Ovary (tissue), 7 donors: ENCODE measurements at regions not wholly inside any gene's neighbourhood (a gene's known extent, or its start where the extent isn't known, plus 50 kb on each side); places are given as distances from the start of the nearest gene placed in this dataset.

Source experiments
- DNase-seq, 5 donors: peaks; one replicate each; pipeline ENCODE4 v3.0.0-alpha.2; 2019 to 2020
- H3K27ac ChIP-seq, 2 donors: fragments of 200-600 bp; one replicate each; pipeline versions ENCODE4 v1.5.1 to v1.8.0; 2019 to 2022
- H3K27me3 ChIP-seq: fragments of 200-600 bp; one replicate; pipeline ENCODE4 v1.8.0; 2022
- H3K36me3 ChIP-seq: fragments of 200-600 bp; sonication (generic); one replicate; pipeline ENCODE4 v1.5.1; 2019
- H3K4me1 ChIP-seq: one replicate; pipeline ENCODE4 v1.8.1; 2013; ENCODE audit warnings: mild to moderate bottlenecking, moderate library complexity; ENCODE audit not compliant: insufficient read depth
- H3K4me3 ChIP-seq: fragments of 200-600 bp; sonication (generic); one replicate; pipeline ENCODE4 v1.5.1; 2017
- H3K9me3 ChIP-seq, 2 donors: fragments of 200-600 bp in 1 of 2; sonication (generic) in 1 of 2; one replicate each; pipeline versions ENCODE4 v1.5.1 to v1.8.1; 2013 to 2019; ENCODE audit warnings: mild to moderate bottlenecking in 1 of 2, moderate library complexity in 1 of 2
- EP300 ChIP-seq: sonication (generic); formaldehyde crosslinking; IDR thresholded peaks from one replicate; pipeline ENCODE4 v1.6.1; 2017; ENCODE audit warnings: antibody characterized with exemption
- POLR2A ChIP-seq: fragments of 450-650 bp; IDR thresholded peaks from one replicate; pipeline ENCODE4 v1.6.1; 2017; ENCODE audit warnings: antibody characterized with exemption, mild to moderate bottlenecking, moderate library complexity
- WGBS, 3 donors: extraction: QIAGEN DNeasy Blood & Tissue Kit in 1 of 3; methylation state at CpG; one replicate each; pipeline versions ENCODE4 v1.1.5 to v1.1.7; 2013 to 2017; 5-methylcytosine and 5-hydroxymethylcytosine counted together
- intact Hi-C, 4 donors: fragments of 100-400 bp; cut with DNase I; formaldehyde crosslinking; loops; one replicate each; pipeline versions ENCODE4 v1.11.0 to v1.15.1; 2022 to 2023
- TF ChIP-seq, protein P1 (sequence below), 3 donors: fragments of 450-650 bp in 2 of 3; fragments of 200-600 bp in 1 of 3; IDR thresholded peaks; one replicate each; pipeline versions ENCODE4 v1.5.1 to v1.8.0; 2016 to 2022; ENCODE audit warnings: antibody characterized with exemption in 3 of 3, mild to moderate bottlenecking in 1 of 3
- donor health status: DM: no; HTN: no; CAD: no; lungs with moderate emphysema.
- donor health status: DM: no; HTN: no; CAD: no.
- donor health status: Bipolar disorder and iron deficiency.
- donor health status: DM: no; HTN: no; CAD: no.
- donor health status: DM: yes; HTN: yes; CAD: no.

DNA sequence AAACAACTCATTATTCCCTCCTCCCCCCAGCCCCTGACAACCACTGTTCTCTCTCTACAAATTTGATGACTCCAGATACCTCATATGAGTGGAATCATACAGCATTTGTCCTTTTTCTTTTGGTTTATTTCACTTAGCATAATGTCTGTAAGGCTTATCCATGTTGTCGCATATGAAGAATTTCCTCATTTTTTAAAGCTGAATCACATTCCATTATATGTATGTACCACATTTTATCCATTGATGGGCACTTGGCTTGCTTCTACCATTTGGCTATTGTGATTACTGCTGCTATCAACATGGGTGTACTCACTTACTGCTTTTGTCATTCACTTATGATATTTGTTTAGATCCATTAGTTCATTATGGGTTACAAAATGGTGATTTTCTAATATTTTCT, 112.8 kb downstream of the BUB3 start:
- no peaks in the 10 kb centered on the region for H3K27me3 ChIP-seq
- H3K36me3 ChIP-seq: no peaks in the 10 kb centered on the region
- H3K9me3 ChIP-seq: no peaks in the 10 kb centered on the region
- no peak for DNase-seq
- H3K27ac ChIP-seq: no peak overlapping the region
- no peak overlapping the region for H3K4me3 ChIP-seq
- TF ChIP-seq POLR2A (no peak), EP300 (no peak)
- TF ChIP-seq, protein P1, sequence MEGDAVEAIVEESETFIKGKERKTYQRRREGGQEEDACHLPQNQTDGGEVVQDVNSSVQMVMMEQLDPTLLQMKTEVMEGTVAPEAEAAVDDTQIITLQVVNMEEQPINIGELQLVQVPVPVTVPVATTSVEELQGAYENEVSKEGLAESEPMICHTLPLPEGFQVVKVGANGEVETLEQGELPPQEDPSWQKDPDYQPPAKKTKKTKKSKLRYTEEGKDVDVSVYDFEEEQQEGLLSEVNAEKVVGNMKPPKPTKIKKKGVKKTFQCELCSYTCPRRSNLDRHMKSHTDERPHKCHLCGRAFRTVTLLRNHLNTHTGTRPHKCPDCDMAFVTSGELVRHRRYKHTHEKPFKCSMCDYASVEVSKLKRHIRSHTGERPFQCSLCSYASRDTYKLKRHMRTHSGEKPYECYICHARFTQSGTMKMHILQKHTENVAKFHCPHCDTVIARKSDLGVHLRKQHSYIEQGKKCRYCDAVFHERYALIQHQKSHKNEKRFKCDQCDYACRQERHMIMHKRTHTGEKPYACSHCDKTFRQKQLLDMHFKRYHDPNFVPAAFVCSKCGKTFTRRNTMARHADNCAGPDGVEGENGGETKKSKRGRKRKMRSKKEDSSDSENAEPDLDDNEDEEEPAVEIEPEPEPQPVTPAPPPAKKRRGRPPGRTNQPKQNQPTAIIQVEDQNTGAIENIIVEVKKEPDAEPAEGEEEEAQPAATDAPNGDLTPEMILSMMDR (IDR thresholded peaks at IDR 0.05): no peak
- intact Hi-C loops: no loop called here
- WGBS, 3 donors: 88 to 100% (median 96%) methylated on average over 1 of the region's 1 CpG
- no peaks in the 10 kb centered on the region for H3K4me1 ChIP-seq

DNA sequence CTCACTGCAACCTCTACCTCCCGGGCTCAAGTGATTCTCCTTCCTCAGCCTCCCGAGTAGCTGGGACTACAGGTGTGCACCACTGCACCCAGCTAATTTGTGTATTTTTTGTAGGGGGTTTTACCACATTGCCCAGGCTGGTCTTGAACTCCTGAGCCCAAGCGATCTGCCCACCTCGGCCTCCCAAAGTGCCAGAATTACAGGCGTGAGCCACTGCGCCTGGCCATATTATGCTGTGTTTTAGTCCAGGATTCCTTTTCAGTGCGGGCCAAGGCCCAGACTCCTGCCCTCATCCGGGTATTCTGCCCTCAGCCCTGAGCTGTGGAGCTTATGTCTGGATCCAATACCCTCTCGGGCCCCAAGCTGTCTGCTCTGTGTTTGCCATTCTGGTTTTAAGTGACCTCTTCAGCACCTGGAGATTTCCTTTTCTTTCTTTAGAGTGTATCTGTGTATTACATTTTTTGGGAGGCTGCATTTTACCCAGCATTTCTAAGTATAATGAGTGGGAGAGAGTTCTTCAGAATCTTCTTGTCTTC, 114.9 kb downstream of the BUB3 start:
- intact Hi-C loops: no loop called here
- no peak for DNase-seq
- Histone ChIP-seq H3K27me3 (no peaks in the 10 kb centered on the region), H3K36me3 (no peaks in the 10 kb centered on the region), H3K4me3 (no peak overlapping the region), H3K4me1 (no peaks in the 10 kb centered on the region), H3K27ac (no peak overlapping the region), H3K9me3 (no peaks in the 10 kb centered on the region)
- TF ChIP-seq POLR2A: no peak
- TF ChIP-seq, protein P1 (IDR thresholded peaks at IDR 0.05): no peak
- WGBS, 3 donors: 87 to 88% (median 88%) methylated on average over 9 of the region's 9 CpGs

DNA sequence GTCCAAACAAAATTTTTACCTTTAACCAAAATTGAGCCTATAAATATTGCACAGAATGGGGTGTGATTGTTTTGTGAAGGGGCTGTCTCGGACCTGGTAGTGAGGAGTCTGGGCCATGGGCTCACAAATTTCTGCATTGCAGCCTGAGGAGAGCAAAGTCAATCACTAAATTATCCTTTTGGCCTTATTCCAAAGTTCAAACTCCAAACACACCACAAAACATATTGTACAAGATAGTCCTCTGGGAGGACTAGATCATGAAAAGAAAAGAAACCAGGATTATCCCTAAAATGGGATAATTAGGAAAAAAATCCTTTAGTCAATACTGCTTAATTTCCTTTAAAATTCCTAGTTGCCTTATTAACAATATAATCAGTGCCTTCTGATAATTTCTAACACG, 115.5 kb downstream of the BUB3 start:
- TF ChIP-seq, protein P1 (IDR thresholded peaks at IDR 0.05): no peak
- no peak for TF ChIP-seq EP300
- no peak for TF ChIP-seq POLR2A
- 60 to 69% (median 67%) methylated on average over 2 of the region's 2 CpGs for WGBS, 3 donors

DNA sequence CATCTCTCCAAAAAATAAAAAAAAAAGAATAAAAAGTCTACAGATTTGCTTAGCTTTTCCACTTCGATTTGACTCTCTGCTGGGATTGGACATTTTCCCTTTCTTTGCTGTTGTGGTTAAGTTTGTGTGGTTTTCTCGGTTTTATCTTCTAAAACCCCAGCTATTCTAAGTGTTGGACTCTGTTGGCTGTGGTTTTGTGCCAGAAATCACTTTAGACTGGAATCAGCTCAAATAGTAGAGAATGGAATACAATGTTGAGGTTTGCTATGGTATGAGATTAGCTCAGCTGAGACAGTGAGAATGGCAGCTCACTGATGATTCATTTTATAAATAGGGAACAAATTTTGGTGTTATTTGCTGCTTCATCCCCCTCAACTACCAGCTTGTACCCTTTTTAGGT, 116.0 kb downstream of the BUB3 start:
- Histone ChIP-seq H3K4me3 (no peak overlapping the region), H3K27me3 (no peaks in the 10 kb centered on the region), H3K27ac (no peak overlapping the region), H3K9me3 (no peaks in the 10 kb centered on the region), H3K4me1 (no peaks in the 10 kb centered on the region), H3K36me3 (no peaks in the 10 kb centered on the region)
- WGBS, 3 donors: 28 to 39% (median 30%) methylated on average over 2 of the region's 2 CpGs
- intact Hi-C loops: no loop called here
- no peak for DNase-seq
- no peak for TF ChIP-seq EP300
- TF ChIP-seq POLR2A: no peak
- TF ChIP-seq, protein P1 (IDR thresholded peaks at IDR 0.05): no peak

More for the DNA sequence above, 115.5 kb downstream of the BUB3 start:
- no peak for DNase-seq
- no peaks in the 10 kb centered on the region for H3K9me3 ChIP-seq
- no peaks in the 10 kb centered on the region for H3K4me1 ChIP-seq
- no peaks in the 10 kb centered on the region for H3K27me3 ChIP-seq
- intact Hi-C loops: no loop called here
- no peaks in the 10 kb centered on the region for H3K36me3 ChIP-seq
- no peak overlapping the region for H3K4me3 ChIP-seq
- H3K27ac ChIP-seq: no peak overlapping the region

DNA sequence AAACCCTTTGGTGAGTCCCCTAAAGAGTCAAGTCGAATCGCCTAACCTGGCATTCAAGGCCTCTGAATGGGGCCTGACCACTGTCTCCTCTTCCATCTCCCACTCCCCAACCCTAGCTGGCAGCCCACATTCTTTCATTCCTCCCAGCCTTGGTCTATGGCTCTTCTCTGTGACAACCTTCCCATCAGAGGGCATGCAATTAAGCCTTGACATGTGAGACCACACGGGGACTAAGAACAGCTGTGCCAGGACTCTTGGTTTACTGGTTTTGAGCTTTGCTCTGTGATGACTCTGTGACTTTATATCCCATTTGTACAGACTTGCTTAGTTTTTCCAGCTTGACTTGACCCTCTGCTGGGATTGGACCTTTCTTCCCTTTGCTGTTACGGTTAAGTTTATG, 116.6 kb downstream of the BUB3 start:
- no peaks in the 10 kb centered on the region for H3K4me1 ChIP-seq
- TF ChIP-seq POLR2A (no peak), EP300 (no peak)
- TF ChIP-seq, protein P1 (IDR thresholded peaks at IDR 0.05): no peak
- no peak overlapping the region for H3K27ac ChIP-seq
- intact Hi-C loops: no loop called here
- no peak overlapping the region for H3K4me3 ChIP-seq
- no peak for DNase-seq
- no peaks in the 10 kb centered on the region for H3K27me3 ChIP-seq
- no peaks in the 10 kb centered on the region for H3K36me3 ChIP-seq
- H3K9me3 ChIP-seq: no peaks in the 10 kb centered on the region
- WGBS, 3 donors: 89 to 91% (median 90%) methylated on average over 4 of the region's 4 CpGs
